CD8-positive, alpha-beta memory T cell (primary cell): ENCODE measurements at regions not wholly inside any gene's neighbourhood (a gene's known extent, or its start where the extent isn't known, plus 50 kb on each side); places are given as distances from the start of the nearest gene placed in this dataset.

Source experiments
- CTCF ChIA-PET: fragments of 350-600 bp; sonication (Branson Sonifier 250); formaldehyde crosslinking; loops from one replicate; lab custom pipeline; 2021; ENCODE audit warnings: antibody characterized with exemption; lab: Charles Lee
- POLR2A ChIA-PET: fragments of 350-600 bp; sonication (Branson Sonifier 250); formaldehyde crosslinking; loops from one replicate; lab custom pipeline; 2021; ENCODE audit warnings: antibody characterized with exemption; lab: Charles Lee
- DNase-seq, 5 donors: peaks; one replicate each; pipeline versions ENCODE4 v3.0.0 to v3.0.0-alpha.2; 2020 to 2022; ENCODE audit warnings: mixed read lengths in 1 of 5
- H3K27ac ChIP-seq: one replicate; pipeline ENCODE4 v1.7.0; 2013; ENCODE audit warnings: low read depth, mild to moderate bottlenecking, low read length, moderate library complexity
- H3K27me3 ChIP-seq: 2 replicates; pipeline ENCODE4 v1.7.0; 2013; ENCODE audit warnings: low read length, mild to moderate bottlenecking; ENCODE audit not compliant: insufficient read depth, poor library complexity, severe bottlenecking
- H3K36me3 ChIP-seq: 2 replicates; pipeline ENCODE4 v1.7.0; 2013; ENCODE audit warnings: mild to moderate bottlenecking, low read length, moderate library complexity; ENCODE audit not compliant: insufficient read depth
- H3K4me1 ChIP-seq: 2 replicates; pipeline ENCODE4 v1.7.0; 2013; ENCODE audit warnings: mild to moderate bottlenecking, low read length, moderate library complexity; ENCODE audit not compliant: insufficient read depth
- H3K4me3 ChIP-seq: 2 replicates; pipeline ENCODE4 v1.7.0; 2013; ENCODE audit warnings: mild to moderate bottlenecking, low read length
- H3K9me3 ChIP-seq: 2 replicates; pipeline ENCODE4 v1.7.0; 2013; ENCODE audit warnings: mild to moderate bottlenecking, low read length
- H3K27ac Mint-ChIP-seq, 8 donors: one replicate each; pipeline ENCODE4 v1.8.0; 2020 to 2021; ENCODE audit warnings: mixed read lengths in 8 of 8, mild to moderate bottlenecking in 6 of 8, inconsistent platforms in 3 of 8, moderate library complexity in 3 of 8
- H3K27me3 Mint-ChIP-seq, 2 donors: one replicate each; pipeline ENCODE4 v1.8.0; 2020 to 2021; ENCODE audit warnings: mixed read lengths in 2 of 2, mild to moderate bottlenecking in 1 of 2, moderate library complexity in 1 of 2
- H3K36me3 Mint-ChIP-seq, 3 donors: one replicate each; pipeline ENCODE4 v1.8.0; 2020 to 2021; ENCODE audit warnings: mixed read lengths in 3 of 3, inconsistent platforms in 1 of 3, mild to moderate bottlenecking in 1 of 3
- H3K4me1 Mint-ChIP-seq, 3 donors: one replicate each; pipeline ENCODE4 v1.8.0; 2020 to 2021; ENCODE audit warnings: mixed read lengths in 3 of 3, inconsistent platforms in 1 of 3, mild to moderate bottlenecking in 1 of 3
- H3K4me3 Mint-ChIP-seq, 7 donors: one replicate each; pipeline ENCODE4 v1.8.0; 2020 to 2021; ENCODE audit warnings: mixed read lengths in 7 of 7, mild to moderate bottlenecking in 6 of 7, moderate library complexity in 4 of 7, inconsistent platforms in 2 of 7
- H3K9me3 Mint-ChIP-seq, 5 donors: one replicate each; pipeline ENCODE4 v1.8.0; 2020 to 2022; ENCODE audit warnings: mixed read lengths in 5 of 5, mild to moderate bottlenecking in 3 of 5, moderate library complexity in 2 of 5, inconsistent platforms in 1 of 5

DNA sequence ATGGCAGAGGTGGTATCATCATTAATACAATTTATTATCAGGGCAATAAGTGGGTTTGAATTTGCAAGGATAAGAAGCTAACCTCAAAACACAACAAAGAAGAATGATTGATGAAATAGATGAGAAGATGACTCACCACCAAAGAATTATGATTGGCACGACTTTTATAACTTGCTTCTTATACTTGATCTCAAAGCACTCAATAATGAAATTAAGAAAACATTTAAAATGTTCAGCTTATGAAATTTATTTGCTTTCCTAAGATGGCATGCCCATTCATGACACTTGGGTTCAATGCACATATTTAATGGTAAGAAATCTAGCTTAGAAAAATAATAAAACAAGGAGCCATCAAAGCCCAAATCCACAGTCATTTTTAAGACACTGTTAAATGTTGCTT, 477.5 kb downstream of the GJA1 start:
- Histone ChIP-seq H3K27ac (no peak overlapping the region), H3K27me3 (no peaks in the 10 kb centered on the region), H3K4me3 (no peak overlapping the region), H3K4me1 (no peaks in the 10 kb centered on the region), H3K9me3 (no peaks in the 10 kb centered on the region), H3K36me3 (no peaks in the 10 kb centered on the region)
- Mint-ChIP-seq H3K4me3 (no peak overlapping the region), H3K4me1 (no peaks in the 10 kb centered on the region), H3K9me3 (peaks cover 14 to 42% (median 17%) of the 10 kb centered on the region in 5 donors), H3K27ac (no peak overlapping the region), H3K36me3 (no peaks in the 10 kb centered on the region), H3K27me3 (no peaks in the 10 kb centered on the region)
- no peak for DNase-seq
- CTCF ChIA-PET = no interaction called here
- POLR2A ChIA-PET = no interaction called here

DNA sequence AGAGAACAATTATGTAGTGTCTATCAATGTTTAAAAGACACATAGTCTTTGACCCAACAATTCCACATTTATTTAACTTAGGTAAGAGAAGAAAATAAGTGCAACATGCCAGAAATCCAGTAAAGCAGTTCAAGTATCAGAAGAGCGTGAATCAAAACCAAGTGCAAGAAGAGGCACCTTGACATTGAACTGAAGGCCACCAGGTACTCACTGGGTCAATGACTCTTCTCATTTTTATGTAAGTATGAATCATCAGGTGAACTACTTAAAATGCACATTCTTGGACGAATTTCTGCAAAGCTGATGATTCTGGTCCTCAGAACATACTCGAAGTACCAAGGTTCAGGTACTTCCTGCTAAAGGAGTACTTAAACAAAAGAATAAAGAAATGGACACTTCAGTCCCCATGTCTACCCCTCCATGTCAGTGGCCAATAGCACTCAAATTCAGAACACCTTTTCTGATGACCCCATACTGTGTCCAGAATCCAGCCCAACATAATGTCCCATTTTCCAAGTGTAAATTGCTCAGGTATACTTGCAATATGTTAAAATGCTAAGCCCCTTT, 481.9 kb downstream of the GJA1 start:
- H3K9me3 Mint-ChIP-seq = peaks cover 0 to 28% (median 2%) of the 10 kb centered on the region in 5 donors
- H3K4me3 ChIP-seq = no peak overlapping the region
- DNase-seq = no peak
- H3K4me1 Mint-ChIP-seq = no peaks in the 10 kb centered on the region
- no peak overlapping the region for H3K4me3 Mint-ChIP-seq
- no peaks in the 10 kb centered on the region for H3K27me3 ChIP-seq
- H3K4me1 ChIP-seq = no peaks in the 10 kb centered on the region
- H3K36me3 Mint-ChIP-seq = no peaks in the 10 kb centered on the region
- CTCF ChIA-PET = no interaction called here
- H3K9me3 ChIP-seq = no peaks in the 10 kb centered on the region
- peak overlapping the region in 1 of 8 donors; percentile 54 for H3K27ac Mint-ChIP-seq
- POLR2A ChIA-PET = no interaction called here
- H3K36me3 ChIP-seq = no peaks in the 10 kb centered on the region
- H3K27me3 Mint-ChIP-seq = no peaks in the 10 kb centered on the region
- no peak overlapping the region for H3K27ac ChIP-seq

DNA sequence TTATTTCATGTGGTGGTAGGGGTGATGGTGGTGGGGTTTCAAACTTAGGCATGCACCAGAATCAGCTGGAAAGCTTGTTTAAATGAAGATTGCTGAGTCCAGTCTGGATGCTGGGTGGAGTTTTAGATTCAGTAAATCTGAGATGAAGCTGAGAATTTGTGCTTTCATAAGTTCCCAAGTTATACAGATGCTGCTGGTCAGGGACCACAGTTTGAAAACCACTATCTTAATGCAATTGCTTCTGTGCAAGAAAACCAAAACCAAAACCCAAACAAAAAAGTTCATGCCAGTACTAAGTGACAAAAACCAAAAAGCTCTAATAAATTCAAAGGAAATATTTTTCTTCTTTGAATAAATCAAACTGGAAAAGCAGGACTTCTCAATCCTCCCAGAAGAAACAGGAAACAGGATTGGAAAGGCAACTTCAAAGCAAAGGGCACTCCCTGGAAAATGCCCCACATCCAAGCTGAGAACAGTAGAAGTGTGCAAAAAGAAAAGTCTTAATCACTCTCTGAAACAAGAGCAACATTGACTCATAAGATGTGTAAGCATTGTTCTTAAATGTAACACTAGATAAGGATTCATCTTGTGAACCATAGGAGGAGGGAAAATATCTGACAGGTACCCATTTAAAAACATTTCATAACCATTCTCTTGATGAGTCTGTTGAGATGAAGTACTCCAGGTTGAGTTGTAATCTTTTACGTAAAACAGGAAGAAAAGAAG, 481.5 kb upstream of the HSF2 start:
- Histone ChIP-seq H3K27ac (no peak overlapping the region), H3K27me3 (no peaks in the 10 kb centered on the region), H3K4me1 (no peaks in the 10 kb centered on the region), H3K9me3 (no peaks in the 10 kb centered on the region), H3K36me3 (no peaks in the 10 kb centered on the region), H3K4me3 (no peak overlapping the region)
- Mint-ChIP-seq H3K27me3 (no peaks in the 10 kb centered on the region), H3K4me1 (no peaks in the 10 kb centered on the region), H3K4me3 (no peak overlapping the region), H3K27ac (no peak overlapping the region), H3K36me3 (no peaks in the 10 kb centered on the region), H3K9me3 (peaks cover 0 to 23% (median 0%) of the 10 kb centered on the region in 5 donors)
- ChIA-PET CTCF (no interaction called here), POLR2A (no interaction called here)
- no peak for DNase-seq

DNA sequence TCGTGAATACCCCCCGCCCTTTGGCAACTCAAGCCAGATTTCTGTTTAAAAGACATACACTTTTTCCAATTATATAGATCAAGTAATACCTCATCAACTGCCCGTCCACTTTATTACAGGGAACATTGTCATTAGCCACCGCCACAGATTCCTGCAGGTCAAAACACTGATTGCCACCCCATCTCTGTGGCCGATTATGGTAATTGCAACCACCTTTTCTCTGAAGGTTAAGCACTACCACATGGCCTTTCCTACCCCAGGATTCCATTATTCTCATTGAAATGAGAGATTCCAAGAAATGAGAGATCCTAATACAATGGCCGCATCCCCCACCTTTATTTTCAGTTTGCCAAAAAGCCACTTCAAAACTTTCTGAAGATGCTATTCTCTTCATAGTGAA, 478.8 kb upstream of the HSF2 start:
- Mint-ChIP-seq H3K4me3 (no peak overlapping the region), H3K9me3 (peaks cover 0 to 6% (median 0%) of the 10 kb centered on the region in 5 donors), H3K36me3 (no peaks in the 10 kb centered on the region), H3K27ac (no peak overlapping the region), H3K27me3 (no peaks in the 10 kb centered on the region), H3K4me1 (no peaks in the 10 kb centered on the region)
- no peaks in the 10 kb centered on the region for H3K36me3 ChIP-seq
- H3K9me3 ChIP-seq = no peaks in the 10 kb centered on the region
- POLR2A ChIA-PET = no interaction called here
- no peak overlapping the region for H3K4me3 ChIP-seq
- CTCF ChIA-PET = no interaction called here
- no peak for DNase-seq
- H3K27ac ChIP-seq = no peak overlapping the region
- no peaks in the 10 kb centered on the region for H3K27me3 ChIP-seq
- no peaks in the 10 kb centered on the region for H3K4me1 ChIP-seq

DNA sequence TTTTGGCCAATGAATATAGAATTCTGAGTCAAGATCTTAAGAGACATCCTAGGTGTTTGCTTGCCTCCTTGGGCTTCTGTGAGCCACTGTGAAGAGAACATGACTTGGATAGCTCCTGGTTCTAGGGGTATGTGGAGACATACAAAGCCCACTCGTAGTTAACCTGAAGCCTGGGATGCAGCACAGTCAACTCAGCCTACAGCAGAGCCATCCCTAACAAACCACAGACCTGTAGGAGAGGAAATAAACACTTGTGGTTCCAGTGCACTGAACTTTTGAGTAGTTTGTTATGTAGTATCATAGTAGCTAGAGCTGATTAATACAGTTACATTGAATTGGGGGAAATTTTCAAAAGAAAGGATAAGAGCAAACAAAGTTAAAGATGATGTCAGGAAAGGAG, 474.4 kb upstream of the HSF2 start:
- no peak overlapping the region for H3K4me3 Mint-ChIP-seq
- CTCF ChIA-PET = no interaction called here
- no peak overlapping the region for H3K27ac Mint-ChIP-seq

DNA sequence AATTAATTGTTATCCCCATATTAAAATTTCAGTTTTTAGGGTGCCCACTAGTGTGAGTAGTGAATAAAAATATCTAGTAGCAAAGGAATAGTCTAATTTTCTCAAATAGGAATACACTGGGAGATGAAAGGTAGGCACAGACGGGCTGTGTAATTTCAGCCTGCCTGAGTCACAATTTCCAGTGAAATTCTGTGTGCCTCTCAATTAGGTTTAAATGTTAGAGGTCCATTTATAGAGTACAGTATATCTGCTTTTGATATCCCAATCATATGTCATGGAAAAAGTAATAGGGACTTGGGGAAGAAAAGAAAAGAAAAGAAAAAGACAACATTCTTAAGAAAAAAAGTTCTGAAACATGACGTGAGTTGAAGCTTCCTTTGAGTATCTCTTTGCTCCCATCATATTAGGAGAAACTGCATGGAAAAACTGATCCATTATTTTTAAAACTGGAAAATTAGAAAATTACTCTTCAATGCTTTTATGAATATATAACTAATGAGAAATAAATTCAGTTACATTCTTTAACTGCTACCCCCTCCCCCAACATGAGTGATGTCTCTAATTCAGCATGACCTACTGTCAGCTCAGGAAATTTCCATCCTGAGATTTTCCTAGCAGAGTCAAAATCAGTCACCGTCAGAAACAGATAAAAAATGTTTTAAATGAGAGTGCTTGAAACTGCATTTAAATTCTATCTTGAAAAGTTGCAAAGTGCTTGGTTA, 473.8 kb upstream of the HSF2 start:
- Histone ChIP-seq H3K4me1 (no peaks in the 10 kb centered on the region), H3K9me3 (no peaks in the 10 kb centered on the region), H3K36me3 (no peaks in the 10 kb centered on the region), H3K4me3 (no peak overlapping the region), H3K27ac (no peak overlapping the region), H3K27me3 (no peaks in the 10 kb centered on the region)
- no peaks in the 10 kb centered on the region for H3K4me1 Mint-ChIP-seq
- no peak overlapping the region for H3K4me3 Mint-ChIP-seq
- no peaks in the 10 kb centered on the region for H3K36me3 Mint-ChIP-seq
- ChIA-PET CTCF (no interaction called here), POLR2A (no interaction called here)
- peaks cover 0 to 10% (median 0%) of the 10 kb centered on the region in 5 donors for H3K9me3 Mint-ChIP-seq
- H3K27me3 Mint-ChIP-seq = no peaks in the 10 kb centered on the region
- H3K27ac Mint-ChIP-seq = no peak overlapping the region
- DNase-seq = no peak

More for the DNA sequence above, 474.4 kb upstream of the HSF2 start:
- DNase-seq = no peak
- POLR2A ChIA-PET = no interaction called here
- Histone ChIP-seq H3K4me3 (no peak overlapping the region), H3K4me1 (no peaks in the 10 kb centered on the region), H3K27me3 (no peaks in the 10 kb centered on the region), H3K27ac (no peak overlapping the region), H3K36me3 (no peaks in the 10 kb centered on the region), H3K9me3 (no peaks in the 10 kb centered on the region)
- H3K36me3 Mint-ChIP-seq = no peaks in the 10 kb centered on the region
- H3K9me3 Mint-ChIP-seq = peaks cover 0 to 13% (median 0%) of the 10 kb centered on the region in 5 donors
- H3K4me1 Mint-ChIP-seq = no peaks in the 10 kb centered on the region
- no peaks in the 10 kb centered on the region for H3K27me3 Mint-ChIP-seq

DNA sequence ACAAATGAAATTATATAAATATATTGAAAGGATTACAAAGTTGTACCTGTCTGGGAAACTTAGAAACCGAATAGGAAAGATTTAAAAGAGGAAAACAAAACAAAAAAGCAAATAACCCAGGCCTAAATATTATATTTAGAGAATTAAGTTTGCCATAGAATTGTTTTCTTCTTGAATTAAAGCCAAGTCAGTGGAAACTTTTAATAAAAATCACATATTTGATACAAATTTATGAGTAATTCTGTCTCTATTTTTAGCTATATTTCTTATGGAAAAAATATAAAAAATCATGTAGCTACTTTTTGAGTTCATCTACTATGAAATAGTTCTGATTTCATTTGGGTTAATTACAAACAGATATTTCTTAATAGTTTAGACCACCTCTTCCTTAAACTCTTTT, 470.2 kb upstream of the HSF2 start:
- H3K27ac ChIP-seq = no peak overlapping the region
- CTCF ChIA-PET = no interaction called here

More for the DNA sequence above, 470.2 kb upstream of the HSF2 start:
- H3K36me3 ChIP-seq = no peaks in the 10 kb centered on the region
- no peaks in the 10 kb centered on the region for H3K27me3 Mint-ChIP-seq
- H3K27me3 ChIP-seq = no peaks in the 10 kb centered on the region
- H3K9me3 ChIP-seq = no peaks in the 10 kb centered on the region
- H3K4me1 Mint-ChIP-seq = no peaks in the 10 kb centered on the region
- peaks cover 0 to 7% (median 0%) of the 10 kb centered on the region in 5 donors for H3K9me3 Mint-ChIP-seq
- H3K4me3 ChIP-seq = no peak overlapping the region
- no peak for DNase-seq
- no peak overlapping the region for H3K4me3 Mint-ChIP-seq
- H3K36me3 Mint-ChIP-seq = no peaks in the 10 kb centered on the region
- no peak overlapping the region for H3K27ac Mint-ChIP-seq
- H3K4me1 ChIP-seq = no peaks in the 10 kb centered on the region
- POLR2A ChIA-PET = no interaction called here
